GM21515 (cell line): ENCODE measurements at regions not wholly inside any gene's neighbourhood (a gene's known extent, or its start where the extent isn't known, plus 50 kb on each side); places are given as distances from the start of the nearest gene placed in this dataset.
"Not testable (repeated sequence)": the region's sequence is repeated elsewhere in the genome, so short reads cannot be mapped to it uniquely, and the experiment has no call there.

Experiments used
- ATAC-seq: cut with Tn5 transposase; IDR thresholded peaks from one replicate; pipeline ENCODE4 v1.9.1; 2021; ENCODE audit not compliant: unreplicated experiment

GRCh38 chr16:88184566-88185355 is 198.0 kb upstream of the ZNF469 start:
- not testable (repeated sequence) for ATAC-seq

- not testable (repeated sequence) for ATAC-seq
These were observed 197.4 kb upstream of the ZNF469 start for GRCh38 chr16:88185406-88185805.

- ATAC-seq = not testable (repeated sequence)
These were observed 196.5 kb upstream of the ZNF469 start for GRCh38 chr16:88185976-88186888.

- not testable (repeated sequence) for ATAC-seq
These were observed 195.6 kb upstream of the ZNF469 start for GRCh38 chr16:88186889-88187870.

DNA sequence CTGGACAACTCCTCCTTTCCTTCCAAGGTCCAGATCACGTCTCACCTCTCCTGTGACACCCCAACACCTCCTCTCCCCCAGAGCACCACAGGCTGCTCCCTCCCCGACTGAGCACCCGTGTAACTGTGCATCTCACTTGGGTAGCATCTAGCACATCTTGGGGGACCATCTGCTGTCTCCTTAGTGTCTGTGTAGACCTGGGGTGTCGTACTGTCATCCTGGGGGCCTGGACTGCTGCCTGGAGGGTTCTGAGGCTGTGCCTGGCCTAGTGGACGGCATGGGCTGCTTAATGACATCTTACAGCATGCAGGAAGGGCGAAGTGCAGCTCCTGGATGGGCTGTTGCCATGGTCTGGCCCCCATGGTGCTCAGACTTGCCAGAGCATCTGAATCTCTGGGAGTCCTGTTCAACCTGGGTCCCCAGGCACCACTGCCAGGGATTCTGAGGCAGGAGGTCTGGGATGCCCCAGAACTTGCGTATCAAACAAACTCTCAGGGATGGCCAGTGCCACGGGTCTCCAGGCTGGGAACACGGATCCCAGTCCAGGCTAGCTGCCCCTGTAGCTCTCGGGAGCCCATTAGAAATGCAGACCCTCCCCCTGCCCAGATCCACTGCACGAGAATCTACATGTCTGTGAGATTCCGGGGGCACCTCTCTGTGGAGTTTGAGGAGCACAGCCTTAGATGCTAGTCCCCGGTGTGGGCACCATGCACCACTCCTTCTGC is 194.4 kb upstream of the ZNF469 start:
- not testable (repeated sequence) for ATAC-seq

DNA sequence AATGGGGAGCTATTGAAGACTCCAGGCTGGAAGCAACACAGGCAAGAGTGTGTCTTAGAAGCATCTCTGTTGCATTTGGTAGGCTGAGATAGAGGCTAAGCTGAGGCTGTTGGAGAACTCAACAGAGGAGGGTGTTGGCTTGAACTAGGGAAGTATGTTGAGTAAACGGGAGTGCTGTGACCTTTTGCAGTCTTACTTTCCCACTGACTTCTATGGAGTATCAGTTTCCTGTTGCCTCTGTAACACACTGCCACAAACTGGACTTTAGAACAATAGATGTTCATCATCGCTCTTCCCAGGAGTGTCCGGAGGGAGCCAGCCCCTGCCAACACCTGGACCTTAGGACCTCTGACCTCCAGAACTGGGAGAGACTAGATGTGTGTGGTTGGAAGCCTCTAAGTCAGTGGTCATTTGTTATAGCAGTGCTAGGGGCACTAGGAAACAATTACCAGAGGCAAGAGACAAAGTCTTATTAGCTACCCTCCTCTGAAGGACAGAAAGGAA is 192.1 kb upstream of the ZNF469 start:
- not testable (repeated sequence) for ATAC-seq

DNA sequence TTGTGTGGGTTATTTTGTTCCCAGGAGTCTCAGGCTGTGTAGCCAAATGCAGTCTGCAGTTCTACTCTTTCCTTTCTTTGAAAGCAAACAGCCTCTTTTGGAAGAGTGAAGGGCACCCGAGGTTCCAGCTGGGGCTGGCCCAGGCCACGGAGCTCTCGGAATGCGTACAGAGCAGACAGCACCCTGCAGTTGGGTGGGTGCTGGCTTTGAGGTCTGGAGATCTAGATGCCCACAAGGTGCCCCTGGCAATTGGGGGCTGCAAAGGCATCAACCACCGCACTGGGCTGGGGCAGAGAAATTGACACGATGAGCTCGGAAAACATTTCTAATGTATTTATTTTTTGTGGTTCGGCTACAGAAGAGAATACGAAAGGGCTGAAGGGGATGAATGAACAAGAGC is 191.6 kb upstream of the ZNF469 start:
- ATAC-seq = not testable (repeated sequence)

DNA sequence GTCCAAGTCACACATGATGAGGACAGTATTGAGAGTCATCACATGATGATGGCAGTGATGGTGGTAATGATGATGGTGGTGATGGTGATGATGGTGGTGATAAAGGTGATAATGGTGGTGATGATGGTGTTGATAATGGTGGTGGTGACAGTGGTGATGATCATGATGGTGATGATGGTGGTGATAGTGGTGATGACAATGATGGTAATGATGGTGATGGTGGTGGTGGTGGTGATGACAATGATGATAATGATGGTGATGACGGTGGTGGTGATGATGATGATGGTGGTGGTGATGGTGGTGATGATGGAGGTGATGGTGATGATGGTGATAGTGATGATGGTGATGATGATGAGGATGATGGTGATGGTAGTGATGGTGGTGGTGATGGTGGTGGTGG is 190.2 kb upstream of the ZNF469 start:
- no peak for ATAC-seq

GRCh38 chr16:88193706-88194396 is 188.9 kb upstream of the ZNF469 start:
- ATAC-seq = not testable (repeated sequence)

DNA sequence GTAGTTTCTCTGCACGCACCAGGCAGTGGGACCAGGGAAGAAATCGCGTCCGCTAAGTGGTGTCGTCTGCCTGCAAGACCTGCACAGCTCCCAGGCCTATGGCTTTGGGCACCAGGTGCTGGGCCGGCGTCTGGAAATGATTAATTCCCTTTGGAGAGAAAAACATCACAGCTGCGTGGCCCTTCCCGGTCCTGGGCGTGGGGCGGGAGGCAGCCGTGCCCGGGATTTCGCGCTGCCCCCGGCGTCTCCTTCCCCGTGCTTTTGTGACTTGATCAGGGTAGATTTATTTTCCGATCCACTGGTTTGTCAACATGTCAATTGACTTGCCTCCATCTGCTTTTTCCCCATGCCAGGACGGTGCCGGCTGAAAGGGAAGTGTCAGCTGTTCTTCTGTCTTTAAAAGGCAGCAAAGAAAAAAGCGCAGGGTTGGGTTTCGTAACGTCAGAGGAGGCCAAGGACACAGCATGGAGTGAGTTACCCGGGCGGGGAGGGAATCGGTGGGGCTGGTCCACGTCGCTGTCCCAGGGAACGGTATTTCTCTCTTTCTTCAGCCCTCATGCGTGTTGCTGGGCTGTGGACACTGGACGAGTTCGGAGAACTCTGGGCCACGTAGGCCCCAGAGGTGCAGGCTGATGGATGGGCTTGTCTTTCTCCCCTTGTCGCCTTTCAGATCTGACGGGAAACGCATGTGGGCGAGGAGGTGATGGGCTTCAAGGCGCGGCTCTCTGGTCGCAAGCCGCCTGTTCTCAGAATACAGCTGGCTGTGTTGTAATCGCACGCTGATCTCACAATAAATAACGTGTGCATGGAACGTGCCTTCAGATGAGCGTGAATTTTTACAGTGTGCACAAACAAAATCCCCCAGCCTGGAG is 188.1 kb upstream of the ZNF469 start:
- ATAC-seq = no peak

GRCh38 chr16:88195269-88195705 is 187.5 kb upstream of the ZNF469 start:
- no peak for ATAC-seq

DNA sequence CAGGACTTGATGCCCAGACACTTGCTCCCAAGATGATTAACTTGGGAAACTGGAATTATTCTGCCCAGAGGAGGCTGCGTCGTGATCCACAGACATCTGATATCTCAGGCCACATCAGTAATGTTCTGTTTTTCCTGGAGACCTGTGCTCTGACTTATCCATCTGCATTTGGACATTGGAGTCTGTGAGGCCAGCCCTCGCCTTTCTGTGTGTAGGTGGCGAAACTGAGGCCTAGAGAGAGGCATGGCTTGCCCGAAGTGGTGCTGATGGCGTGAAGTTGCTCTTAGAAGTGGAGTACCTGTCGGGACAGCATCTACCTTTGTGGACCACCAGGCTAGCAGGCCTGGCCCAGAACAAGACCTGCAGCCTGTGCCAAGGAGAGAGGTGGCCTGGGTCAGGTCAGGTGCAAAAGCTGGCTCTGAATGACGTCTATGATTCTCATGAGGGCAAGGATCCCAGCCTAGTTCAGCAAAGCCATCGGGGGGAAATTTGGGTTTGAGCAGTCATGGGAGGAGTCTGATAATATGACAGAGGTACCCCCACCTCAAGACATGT is 186.8 kb upstream of the ZNF469 start:
- no peak for ATAC-seq

DNA sequence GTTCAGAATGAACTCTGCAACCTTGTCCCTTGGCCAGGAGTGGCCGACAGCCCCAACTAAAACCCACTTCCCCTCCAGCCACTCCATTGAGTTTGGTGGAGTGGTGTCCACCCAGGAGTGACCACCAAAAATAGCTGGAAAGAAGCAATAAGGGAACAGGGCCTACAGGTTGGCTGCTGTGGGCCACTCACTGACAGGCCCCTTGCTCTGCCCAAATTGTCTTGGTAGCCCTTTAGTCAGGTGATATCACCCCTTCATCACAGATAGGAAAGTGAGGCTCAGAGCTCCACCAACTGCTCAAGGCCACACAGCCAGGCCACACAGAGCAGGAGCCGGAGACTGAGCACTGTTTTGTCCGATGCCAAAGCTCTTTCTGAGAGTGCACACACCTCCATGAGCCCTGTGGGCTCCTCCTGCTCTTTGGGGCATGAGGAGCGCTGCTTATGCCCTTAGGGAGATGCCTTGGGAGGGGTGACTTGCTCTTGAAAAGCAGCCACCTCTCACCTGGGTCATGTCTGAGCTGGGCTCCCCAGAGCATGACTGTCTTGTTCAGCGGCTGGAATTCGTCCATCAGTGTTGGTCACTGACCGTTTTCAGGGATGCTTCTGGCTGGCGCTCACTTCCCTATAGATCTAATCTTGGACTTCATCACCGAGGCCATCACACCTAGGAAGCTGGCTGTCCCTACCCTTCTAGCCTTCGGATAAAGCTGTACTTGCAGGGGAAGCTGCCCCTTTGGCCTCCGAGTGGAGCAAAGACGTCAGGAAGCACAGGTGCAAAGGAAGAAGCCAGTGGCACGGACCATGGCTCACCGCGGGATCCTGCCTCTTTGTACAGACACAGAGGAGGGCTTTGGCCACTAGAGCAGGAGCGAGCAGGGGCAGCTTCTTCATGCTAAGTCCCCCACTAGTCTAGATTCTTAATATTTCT is 186.0 kb upstream of the ZNF469 start:
- ATAC-seq = no peak

- ATAC-seq = no peak
These were observed 185.0 kb upstream of the ZNF469 start for GRCh38 chr16:88197481-88198456.

DNA sequence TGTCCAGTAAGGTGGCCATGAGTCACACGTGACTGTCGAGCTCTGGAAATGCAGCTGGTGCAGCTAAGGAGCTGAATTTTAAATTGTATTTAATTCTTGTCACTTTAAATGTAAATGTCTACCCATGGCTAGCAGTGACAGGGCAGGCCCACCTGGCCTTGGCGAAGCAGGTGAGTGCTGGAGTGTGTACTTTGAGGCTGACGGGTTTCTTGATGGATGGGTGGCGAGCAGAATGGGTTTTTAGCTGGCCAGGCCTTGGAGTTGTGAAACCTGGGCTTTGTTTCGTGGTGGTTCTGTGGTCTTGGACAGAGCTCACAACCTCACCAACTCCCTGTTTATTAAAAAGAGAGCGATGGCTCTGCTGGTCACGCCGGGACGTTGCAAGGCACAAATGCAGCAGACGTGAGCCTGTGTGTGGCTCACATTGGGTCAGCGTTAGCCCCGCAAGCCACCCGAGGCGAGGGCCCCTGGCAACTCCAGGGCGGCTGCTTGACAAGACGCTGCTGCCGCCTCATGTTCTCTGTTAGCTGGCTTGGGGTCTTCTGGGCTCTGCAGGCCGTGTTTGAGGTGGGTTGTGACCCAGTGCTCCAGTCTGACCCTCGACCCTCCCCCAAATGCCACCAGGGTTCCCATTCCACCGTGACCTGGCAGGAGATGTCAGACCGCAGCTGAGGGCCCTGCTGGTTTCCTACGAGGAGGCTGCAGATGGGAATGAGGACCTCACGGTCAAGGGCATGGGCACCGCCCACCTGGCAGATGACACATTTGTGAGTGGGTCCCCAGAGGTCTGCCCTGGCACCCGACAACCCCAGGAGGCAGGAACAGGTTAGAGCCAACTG is 184.1 kb upstream of the ZNF469 start:
- not testable (repeated sequence) for ATAC-seq
